A673 (cell line): ENCODE measurements at regions not wholly inside any gene's neighbourhood (a gene's known extent, or its start where the extent isn't known, plus 50 kb on each side); places are given as distances from the start of the nearest gene placed in this dataset.

Experiments
- EZH2 ChIP-seq: fragments of 200-600 bp; sonication (generic); IDR thresholded peaks from 2 replicates; pipeline ENCODE4 v1.6.1; 2017; ENCODE audit warnings: borderline replicate concordance, low read depth, mild to moderate bottlenecking, mixed read lengths, antibody characterized with exemption, low read length; ENCODE audit not compliant: poor library complexity, severe bottlenecking
- TF ChIP-seq, protein P1 (sequence below): fragments of 300-800, 200-600 bp; sonication (generic); conservative IDR thresholded peaks from 2 replicates; pipeline ENCODE4 v1.5.1; 2017; ENCODE audit warnings: low read depth, mild to moderate bottlenecking, antibody characterized with exemption, low read length, moderate library complexity, mixed read lengths

DNA sequence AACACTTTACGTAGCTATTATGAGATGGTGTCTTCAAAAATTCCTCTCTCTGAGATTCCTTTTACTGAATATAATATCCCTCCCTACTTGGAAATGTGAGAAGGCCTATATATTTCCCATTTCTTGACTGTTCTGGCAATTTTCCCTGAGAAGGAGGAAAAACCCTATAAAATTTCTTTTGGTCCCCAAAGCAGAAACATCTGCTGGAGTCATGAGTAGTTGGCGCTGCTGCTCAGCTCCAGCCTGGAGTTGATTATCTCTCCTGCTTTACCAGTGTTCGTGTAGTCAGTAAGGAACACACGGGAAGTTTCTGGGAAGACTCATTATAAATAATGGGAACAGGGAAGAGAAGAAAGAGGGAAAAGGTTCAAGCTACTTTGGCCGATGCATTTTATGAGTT lies 680.1 kb downstream of the EPHA3 start:
- TF ChIP-seq, protein P1, sequence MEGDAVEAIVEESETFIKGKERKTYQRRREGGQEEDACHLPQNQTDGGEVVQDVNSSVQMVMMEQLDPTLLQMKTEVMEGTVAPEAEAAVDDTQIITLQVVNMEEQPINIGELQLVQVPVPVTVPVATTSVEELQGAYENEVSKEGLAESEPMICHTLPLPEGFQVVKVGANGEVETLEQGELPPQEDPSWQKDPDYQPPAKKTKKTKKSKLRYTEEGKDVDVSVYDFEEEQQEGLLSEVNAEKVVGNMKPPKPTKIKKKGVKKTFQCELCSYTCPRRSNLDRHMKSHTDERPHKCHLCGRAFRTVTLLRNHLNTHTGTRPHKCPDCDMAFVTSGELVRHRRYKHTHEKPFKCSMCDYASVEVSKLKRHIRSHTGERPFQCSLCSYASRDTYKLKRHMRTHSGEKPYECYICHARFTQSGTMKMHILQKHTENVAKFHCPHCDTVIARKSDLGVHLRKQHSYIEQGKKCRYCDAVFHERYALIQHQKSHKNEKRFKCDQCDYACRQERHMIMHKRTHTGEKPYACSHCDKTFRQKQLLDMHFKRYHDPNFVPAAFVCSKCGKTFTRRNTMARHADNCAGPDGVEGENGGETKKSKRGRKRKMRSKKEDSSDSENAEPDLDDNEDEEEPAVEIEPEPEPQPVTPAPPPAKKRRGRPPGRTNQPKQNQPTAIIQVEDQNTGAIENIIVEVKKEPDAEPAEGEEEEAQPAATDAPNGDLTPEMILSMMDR, result no peak
- TF ChIP-seq EZH2, result no peak
